ENCODE measurements at regions not wholly inside any gene's neighbourhood (a gene's known extent, or its start where the extent isn't known, plus 50 kb on each side); places are given as distances from the start of the nearest gene placed in this dataset.
"Not testable (repeated sequence)": the region's sequence is repeated elsewhere in the genome, so short reads cannot be mapped to it uniquely, and the experiment has no call there.

DNA sequence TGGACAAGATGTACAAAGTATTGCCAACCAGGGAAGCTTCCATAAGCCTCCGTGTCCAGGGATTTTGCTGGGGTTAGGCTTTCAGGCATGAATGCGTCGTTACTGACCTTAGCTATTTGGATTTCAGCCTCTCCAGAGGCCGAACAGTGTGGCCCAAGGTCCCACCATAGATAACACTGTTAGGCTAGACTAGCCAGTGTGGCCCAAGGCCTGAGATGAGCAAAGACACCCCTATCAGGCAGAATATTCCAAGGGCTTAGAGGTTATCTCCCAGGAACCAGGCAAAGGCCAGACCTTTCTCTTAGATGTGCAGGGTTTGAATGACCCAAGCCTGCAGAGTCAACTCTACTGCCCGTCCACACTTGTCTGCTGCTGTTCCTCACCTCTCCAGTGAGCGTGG, 131.7 kb upstream of the NDUFV2 start:
- DNase-seq, result no peak

DNA sequence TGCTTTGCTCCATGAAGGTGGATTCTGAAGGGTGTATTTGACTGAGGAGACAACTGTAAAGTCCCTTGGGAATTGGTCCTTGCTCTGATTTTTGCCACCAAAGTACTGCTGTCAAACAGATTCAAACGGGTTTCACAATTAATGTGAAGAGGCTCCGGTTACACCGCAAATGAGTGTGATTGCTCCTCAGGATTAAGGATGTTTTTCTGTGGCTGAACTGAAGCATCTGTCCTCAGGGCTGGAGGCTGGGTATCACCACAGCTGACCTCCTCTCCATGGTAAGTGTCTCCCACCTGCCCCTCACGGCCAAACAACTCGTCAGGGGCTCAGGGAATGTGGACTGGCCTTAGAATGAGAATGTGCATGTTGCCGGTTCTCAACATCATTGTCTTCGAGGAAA, 130.4 kb upstream of the NDUFV2 start:
- no peak for DNase-seq

DNA sequence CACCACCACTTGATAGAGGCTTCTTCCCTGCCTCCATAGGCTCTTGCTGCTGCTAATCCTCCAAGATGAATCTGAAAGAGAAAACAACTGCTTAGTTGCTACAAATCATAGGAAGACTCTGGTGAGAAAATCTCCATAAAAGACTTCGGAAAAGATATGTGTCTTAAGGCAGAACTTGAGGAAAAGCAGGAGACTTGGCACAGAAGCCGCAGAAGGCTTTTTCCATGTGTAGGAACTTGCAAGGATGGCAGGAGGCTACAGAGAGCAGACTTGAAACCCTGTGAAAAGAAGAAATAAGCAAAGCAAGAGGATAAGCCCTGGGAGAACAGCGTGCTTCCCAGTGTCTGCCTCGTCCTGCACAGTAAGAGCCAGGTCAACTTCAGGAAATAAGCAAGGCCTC, 128.2 kb upstream of the NDUFV2 start:
- no peak for DNase-seq

DNA sequence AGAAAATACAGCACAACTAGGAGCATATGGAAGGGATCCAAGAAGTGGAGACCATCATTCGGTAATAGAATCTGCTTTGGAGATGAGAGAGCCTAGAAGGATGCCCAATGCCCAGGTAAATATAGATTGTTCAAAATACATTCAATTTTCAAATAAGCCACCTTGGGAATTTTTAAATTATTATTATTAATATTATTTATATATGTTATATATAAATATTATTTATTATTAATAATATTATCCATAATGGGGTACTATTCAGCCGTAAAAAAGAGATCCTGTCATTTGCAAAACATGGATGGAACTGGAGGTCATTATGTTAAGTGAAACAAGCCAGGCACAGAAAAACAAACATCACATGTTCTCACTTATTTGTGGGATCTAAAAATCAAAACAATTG, 127.8 kb upstream of the NDUFV2 start:
- no peak for DNase-seq

DNA sequence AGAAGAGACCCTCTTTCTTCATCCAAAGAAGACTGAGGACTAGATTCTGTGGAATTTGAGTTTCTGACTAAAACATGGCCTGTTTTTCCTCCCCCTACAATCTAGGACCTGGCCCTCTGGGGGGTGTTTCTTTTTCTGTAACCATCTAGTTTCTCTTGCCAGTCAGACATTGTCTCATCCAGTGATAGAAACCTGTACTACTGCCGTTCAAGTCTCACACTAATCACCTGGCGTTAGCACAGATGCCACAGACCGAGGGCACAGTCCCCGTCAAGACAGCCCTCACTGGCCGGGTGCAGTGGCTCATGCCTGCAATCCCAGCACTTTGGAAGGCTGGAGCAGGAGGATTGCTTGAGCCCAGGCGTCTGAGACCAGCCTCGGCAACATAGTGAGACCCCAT, 126.9 kb upstream of the NDUFV2 start:
- no peak for DNase-seq

- DNase-seq, result no peak
Measured at GRCh38 chr18:8976606-8977005, 125.9 kb upstream of the NDUFV2 start.

DNA sequence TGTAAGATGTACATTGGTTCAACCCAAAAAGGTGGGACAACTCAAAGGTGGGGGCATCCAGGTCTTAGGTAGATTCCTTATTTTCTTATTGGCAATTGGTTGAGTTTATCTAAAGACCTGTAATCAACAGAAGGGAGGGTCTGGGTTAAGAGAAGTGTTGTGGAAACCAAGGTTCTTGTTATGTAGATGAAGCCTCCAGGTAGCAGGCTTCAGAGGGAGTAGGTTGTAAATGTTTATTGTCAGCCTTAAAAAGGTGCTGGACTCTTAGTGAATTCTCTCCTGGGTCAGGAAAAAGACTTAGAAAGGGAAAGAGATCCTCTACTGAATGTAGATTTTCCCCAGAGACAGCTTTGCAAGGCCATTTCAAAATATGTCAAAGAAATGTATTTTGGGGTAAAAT, 125.3 kb upstream of the NDUFV2 start:
- no peak for DNase-seq

DNA sequence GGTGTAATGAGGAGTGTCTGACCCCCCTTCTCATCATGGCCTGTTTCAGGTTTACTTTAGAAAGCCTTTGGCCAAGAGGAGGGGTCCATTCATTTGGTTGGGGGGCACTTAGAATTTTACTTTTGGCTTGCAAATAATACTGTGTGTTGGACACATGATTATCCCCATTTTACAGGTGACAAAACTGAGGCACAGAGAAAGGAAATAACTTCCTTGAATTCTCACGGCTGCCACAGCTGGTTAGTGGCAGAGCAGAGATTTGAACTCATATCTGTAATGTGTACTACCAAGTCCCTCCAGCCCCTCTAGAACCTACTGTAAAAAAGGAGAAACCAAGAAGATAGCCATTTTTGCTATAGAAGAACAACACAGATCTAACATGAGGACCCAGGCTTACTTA, 124.8 kb upstream of the NDUFV2 start:
- no peak for DNase-seq

GRCh38 chr18:8978394-8978793, 124.1 kb upstream of the NDUFV2 start:
- no peak for DNase-seq

DNA sequence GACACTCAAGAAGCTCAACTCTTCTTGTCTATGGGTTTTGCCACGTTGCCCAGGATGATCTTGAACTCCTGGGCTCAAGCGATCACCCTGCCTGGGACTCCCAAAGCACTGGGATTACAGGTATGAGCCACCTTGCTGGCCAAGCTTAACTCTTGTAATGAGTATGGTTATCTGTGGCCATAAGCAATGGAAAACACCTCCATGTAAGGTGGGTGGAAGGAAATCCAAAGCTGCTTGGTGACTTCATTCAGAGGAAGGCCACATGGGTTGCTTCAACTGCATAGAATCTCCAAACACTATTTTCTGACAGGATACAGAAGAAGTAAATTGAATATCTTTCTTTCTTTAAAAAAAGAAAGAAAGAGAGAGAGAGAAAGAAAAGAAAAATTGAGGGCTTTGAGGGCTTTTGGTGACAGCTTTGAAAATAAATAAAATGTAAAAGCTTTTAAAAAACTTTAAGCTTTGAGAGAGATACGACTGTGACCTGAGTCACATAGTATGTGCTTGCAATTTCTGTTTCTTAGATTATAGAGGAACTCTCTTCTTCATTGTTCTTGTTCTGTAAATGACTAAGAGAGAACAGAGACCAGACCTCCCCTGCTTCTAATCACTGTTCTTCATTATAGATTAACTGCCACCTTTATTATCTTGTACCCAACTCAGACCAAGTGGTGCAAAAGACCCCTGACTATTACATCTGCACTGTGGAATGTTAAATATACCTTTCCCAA, 123.1 kb upstream of the NDUFV2 start:
- no peak for DNase-seq

DNA sequence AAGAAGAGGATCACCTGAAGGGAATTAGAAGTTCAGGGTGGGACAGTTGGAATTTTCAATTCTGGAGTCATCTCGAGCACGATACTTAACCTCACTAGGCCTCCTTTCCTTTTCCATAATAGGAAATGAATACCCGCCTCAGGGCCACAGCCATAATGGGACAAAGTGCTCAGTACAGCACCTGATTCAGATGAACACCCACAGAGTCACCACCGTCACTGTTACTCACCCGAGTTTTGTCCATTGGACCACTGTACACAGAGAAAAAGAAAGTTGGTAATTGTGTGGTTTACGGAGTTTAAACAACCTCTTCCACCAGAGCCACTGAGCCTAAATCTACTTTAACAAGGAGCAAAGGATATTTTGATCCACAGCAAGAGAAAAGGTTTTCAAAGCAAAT, 122.0 kb upstream of the NDUFV2 start:
- DNase-seq, result no peak

DNA sequence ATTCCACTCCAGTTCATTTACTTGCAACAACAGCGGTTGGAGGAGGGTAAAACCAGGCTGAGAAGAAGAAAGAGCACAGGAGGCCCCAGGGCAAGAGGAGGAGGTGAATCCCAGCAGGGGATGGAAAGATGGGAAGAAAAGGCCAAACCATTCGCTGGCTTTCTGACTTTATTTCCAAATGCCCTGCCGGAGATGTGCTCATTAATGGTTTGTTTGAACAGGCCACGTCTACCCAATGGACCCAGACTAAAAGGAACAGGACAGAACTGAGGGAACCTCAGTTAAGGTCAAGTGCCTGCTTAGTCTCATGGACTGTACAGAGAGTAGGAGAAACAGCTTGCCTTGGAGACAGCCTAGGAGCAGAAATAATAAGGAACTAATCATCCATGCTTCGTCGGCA, 121.6 kb upstream of the NDUFV2 start:
- no peak for DNase-seq

DNA sequence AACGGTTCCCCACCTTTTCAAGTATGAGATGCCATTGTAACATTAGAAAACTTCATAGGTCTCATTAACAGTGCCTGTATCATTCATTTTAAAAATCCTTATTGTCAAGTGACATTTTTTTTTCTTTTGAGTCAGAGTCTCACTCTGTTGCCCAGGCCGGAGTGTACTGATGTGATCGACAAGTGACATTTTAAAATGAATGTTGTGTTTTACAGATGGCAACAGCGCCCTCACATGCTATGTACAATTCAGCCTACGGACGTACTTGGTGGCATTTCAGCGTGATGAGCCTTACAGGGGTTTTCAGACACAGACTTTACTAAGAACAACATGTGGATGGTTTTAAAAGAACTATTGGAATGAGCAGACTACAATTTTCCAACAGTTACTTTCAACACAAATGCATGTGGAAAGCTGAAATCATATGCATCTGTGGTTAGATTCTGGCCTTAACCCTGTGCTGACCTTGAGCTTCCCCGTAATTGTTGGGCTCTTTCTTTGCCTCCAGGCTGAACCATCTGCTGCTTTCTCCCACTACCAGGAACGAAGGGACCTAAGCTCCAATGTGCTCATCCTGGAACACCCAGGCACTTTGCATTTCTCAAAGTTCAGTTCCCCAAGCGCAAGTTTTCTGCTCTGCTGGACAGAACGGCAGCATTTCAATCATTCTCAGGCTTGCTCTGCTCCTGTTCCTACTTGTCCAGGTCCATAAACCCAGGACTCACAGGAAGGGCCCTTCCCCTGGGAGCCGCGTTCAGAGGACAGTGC, 119.9 kb upstream of the NDUFV2 start:
- peak; percentile 64 for DNase-seq

GRCh38 chr18:8983195-8983594, 119.3 kb upstream of the NDUFV2 start:
- no peak for DNase-seq

DNA sequence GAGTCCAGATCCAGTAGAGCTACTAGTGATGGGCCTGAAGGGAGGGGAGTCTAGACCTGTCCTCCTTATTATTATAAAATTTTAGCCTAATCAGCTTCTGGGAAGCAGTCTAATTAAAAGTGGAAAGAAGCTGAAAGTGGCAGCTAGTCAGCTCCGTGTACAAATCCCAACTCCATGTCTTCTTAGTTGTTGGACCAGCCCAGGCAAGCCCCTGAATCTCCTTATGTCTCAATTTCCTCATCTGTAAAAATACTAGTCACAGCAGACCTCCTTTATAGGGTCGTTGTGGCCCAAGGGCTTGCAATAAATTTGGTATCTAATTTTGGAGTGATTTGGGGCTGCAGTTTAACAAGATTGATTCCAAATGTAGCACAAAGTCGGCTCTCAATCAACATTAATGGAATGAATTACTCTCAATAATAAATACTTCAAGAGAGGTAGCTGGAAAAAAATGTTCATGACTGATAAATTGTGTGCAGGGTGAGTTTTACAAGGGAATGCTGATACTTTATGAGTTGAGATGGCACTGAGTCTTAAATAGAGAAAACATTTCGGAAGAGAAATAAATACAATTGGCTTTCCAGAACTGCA, 118.3 kb upstream of the NDUFV2 start:
- DNase-seq, result no peak

DNA sequence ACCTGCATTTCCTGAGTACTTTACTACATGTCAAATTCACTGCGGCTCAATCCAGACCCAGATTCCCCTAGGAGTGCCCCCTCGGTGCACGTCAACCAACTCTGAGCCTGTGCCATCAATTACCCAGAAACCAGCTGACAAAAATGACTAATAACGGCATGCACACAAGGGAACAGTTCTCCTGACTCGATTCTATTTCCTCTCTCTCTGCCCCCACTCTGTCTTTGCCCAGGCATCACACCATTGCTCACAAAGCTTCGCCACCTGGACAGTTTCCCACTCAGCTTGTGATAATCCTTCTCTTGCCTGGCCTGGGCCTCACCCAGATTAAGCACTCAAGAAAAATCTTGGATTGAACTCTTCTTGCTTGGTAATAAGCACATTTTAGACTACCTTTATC, 115.3 kb upstream of the NDUFV2 start:
- DNase-seq, result no peak

DNA sequence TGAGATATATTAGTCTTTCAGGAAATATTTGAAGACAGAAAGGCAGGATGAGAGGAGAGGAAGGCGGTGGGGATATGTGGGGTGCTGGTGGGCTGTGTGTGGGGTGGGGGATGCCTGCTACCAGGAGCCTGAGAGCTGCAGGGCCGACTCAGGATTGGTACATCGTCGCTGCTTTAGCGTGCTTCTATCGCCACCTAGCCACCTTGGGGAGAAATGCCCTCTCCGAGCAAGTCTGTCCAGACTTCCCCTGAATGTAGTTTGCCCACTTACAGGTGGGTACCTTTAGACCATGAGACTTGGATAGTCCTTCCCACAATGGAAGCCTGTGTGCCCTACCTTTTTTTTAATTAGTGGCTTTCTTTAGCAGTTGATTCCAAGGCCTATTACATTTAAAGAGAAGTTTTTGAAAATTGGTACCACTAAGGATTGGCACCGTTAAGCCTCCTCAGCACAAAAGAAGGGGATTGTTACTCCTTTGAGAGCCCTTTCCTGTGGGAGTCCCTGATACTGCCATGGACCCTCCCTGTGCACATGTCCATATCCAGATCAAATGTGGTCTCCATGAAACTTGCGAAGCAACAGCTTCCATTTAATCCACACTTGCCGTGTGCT, 114.1 kb upstream of the NDUFV2 start:
- peak; percentile 78 for DNase-seq

DNA sequence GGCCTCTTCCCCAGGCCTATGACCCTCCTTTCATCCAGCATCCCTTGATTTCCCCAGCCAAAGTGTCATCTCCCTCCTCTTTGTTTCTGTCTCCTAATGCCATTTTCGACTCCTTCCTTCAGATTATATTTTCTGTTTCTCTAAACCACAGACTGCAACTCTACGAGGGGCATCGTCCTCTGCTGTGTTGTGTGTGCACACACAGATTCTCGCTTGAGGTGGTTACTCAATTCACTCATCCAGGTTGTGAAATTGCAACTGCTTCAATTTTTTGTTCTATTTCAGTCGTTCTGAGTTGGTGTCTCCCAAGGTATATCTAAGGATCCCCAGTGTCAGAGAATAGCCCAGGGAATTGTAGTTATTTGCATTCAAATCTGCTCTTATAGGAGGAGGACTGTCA, 113.5 kb upstream of the NDUFV2 start:
- no peak for DNase-seq

- DNase-seq, result no peak
Measured at GRCh38 chr18:8989855-8990254, 112.6 kb upstream of the NDUFV2 start.

DNA sequence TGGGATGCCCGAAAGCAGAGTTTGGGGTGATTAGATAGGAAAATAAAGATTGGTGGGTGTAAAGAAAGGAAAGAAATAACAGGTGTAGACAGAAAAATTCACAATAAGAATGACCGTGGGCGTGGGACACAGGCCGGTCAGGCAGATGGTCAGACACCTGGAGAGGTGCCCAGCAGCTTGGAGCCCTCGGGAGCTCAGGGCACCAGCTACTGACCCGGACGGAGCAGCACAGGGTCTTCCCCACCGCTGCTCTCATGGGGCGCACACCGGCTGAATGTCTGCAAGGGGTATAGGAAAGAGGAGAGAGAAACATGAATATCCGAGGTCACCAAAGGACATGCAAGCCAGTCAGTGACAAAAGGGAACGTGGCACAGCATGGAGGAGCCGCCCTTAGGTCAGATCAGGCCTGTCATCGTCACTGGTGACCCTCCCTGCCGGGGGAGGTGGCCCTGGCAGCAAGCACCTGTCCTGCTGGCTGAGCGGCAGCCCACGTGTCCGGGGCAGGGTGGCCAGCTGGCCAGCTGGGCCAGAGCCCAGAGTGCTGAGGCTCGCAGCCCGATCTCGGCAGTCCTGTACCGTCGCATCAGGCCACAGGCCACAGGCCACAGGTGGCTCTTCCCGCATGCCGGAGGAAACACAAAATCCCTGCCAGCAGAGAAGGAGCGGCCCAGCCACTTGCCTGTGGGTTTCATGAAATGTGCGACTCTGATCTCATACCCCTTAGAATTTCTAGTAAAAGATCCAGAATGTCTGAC, 112.0 kb upstream of the NDUFV2 start:
- DNase-seq, result no peak

- DNase-seq, result no peak
Measured at GRCh38 chr18:8991155-8991554, 111.3 kb upstream of the NDUFV2 start.

DNA sequence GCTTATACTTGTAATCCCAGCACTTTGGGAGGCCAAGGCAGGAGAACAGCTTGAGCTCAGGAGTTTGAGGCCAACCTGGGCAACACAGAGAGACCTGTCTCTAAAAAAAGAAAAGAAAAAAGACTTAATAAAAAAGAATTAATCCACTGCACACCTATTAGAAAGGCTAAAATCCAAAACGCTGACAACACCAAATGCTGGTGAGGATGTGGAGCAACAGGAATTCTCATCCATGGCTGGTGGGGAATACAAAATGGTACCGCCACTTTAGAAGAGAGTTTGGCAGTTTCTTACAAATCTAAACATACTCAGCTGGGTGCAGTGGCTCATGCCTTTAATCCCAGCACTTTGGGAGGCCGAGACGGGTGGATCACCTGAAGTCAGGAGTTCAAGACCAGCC, 110.0 kb upstream of the NDUFV2 start:
- not testable (repeated sequence) for DNase-seq

DNA sequence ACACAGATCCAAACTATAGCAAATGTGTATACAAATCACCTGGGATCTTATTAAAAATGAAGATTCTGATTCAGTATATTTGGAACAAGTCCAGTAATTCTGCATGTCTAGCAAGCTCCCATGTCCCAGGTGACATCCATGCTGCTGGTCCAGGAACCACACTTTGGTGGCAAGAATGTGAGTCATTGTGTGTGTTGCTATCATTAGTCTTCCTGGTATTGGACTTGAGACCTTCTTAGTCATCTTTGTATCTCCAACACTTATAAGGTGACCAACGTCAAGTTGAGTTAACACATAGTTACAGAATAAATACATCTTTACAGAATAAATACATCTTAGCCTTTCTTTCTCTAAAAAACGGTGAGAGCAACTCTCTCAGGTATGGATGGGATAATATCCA, 107.9 kb upstream of the NDUFV2 start:
- DNase-seq, result no peak
